ENCODE measurements at regions not wholly inside any gene's neighbourhood (a gene's known extent, or its start where the extent isn't known, plus 50 kb on each side); places are given as distances from the start of the nearest gene placed in this dataset.

- Histone ChIP-seq H2AFZ (ENCODE audit: low read depth) (no peak overlapping the region), H3K4me1 (ENCODE audit: control insufficient read depth in 1 of 2, insufficient read depth in 2 of 2, low read depth in 1 of 2, low read length in 1 of 2) (peaks cover 0 to 3% of the 10 kb centered on the region in 2 experiments; a peak in 2 of 4 replicates), H3K79me2 (ENCODE audit: insufficient read depth) (no peaks in the 10 kb centered on the region), H3K9me3 (no peaks in the 10 kb centered on the region), H3K4me2 (no peak overlapping the region), H4K20me1 (ENCODE audit: insufficient read depth) (no peaks in the 10 kb centered on the region), H3F3A (replicated peaks; ENCODE audit: insufficient read depth) (no peaks in the 10 kb centered on the region), H3K9ac (no peak overlapping the region), H3K27ac (ENCODE audit: low read depth in 2 of 2, low read length in 1 of 2) (no peak overlapping the region), H3K4me3 (ENCODE audit: low read depth in 2 of 2, low read length in 1 of 2) (no peak overlapping the region), H3K9me2 (no peaks in the 10 kb centered on the region), H3K27me3 (ENCODE audit: insufficient read depth) (no peaks in the 10 kb centered on the region), H3K36me3 (replicated peaks in 1 of 2; ENCODE audit: control insufficient read depth in 1 of 2, insufficient read depth in 2 of 2, low read length in 1 of 2) (no peaks in the 10 kb centered on the region)
- ChIA-PET CTCF (interaction anchor here (1.2 to 13.7 kb wide), 26 partner anchors 12 to 878 kb away, joined by 3 to 237 read pairs (median 11); partner anchors contain the start of gene BTBD10), POLR2A (interaction anchor here (1.5 kb wide), 1 partner anchor 126 kb away, joined by 4 read pairs; no protein-coding TSS in a partner anchor)
- TF ChIP-seq GATA2 (CRISPR knock-in tag; IDR thresholded peaks at IDR 0.05), result no peak
- no peak for TF ChIP-seq POLR2AphosphoS5 (IDR thresholded peaks at IDR 0.05; ENCODE audit: low read depth, low read length)
- no peak for TF ChIP-seq RCOR1 (IDR thresholded peaks at IDR 0.05; ENCODE audit: low read length)
- TF ChIP-seq CHD2 (IDR thresholded peaks at IDR 0.05; ENCODE audit: low read length, partially characterized antibody), result no peak
- no peak for TF ChIP-seq RXRA (IDR thresholded peaks at IDR 0.05; ENCODE audit: borderline replicate concordance, low read depth)
- no peak for TF ChIP-seq EP300 (IDR thresholded peaks at IDR 0.05; ENCODE audit: borderline replicate concordance in 1 of 2, low read depth in 1 of 2, low read length in 1 of 2)
- TF ChIP-seq CTCF (IDR thresholded peaks at IDR 0.05), result no peak
- no peak for TF ChIP-seq YY1 (IDR thresholded peaks at IDR 0.05; ENCODE audit: low read depth)
- TF ChIP-seq SMC3 (IDR thresholded peaks at IDR 0.05; ENCODE audit: low read depth, low read length), result no peak
- no peak for TF ChIP-seq ZBTB33 (IDR thresholded peaks at IDR 0.05; ENCODE audit: borderline replicate concordance, low read depth)
- no peak for TF ChIP-seq FOXM1 (IDR thresholded peaks at IDR 0.05; ENCODE audit: low read depth)
- TF ChIP-seq USF1 (IDR thresholded peaks at IDR 0.05; ENCODE audit: borderline replicate concordance, low read depth), result no peak
- no peak for TF ChIP-seq RFX5 (IDR thresholded peaks at IDR 0.05; ENCODE audit: low read length)
- 82% methylated on average over 3 of the region's 3 CpGs for WGBS (ENCODE audit: low lambda C conversion rate)
- no peak for DNase-seq
Observed at GRCh38 chr11:13209379-13209778, 68.2 kb upstream of the BMAL1 start.

- Histone ChIP-seq H3K27ac (ENCODE audit: low read depth in 2 of 2, low read length in 1 of 2) (no peak overlapping the region), H3K4me2 (no peak overlapping the region), H3K4me3 (ENCODE audit: low read depth in 2 of 2, low read length in 1 of 2) (no peak overlapping the region), H3K36me3 (replicated peaks in 1 of 2; ENCODE audit: control insufficient read depth in 1 of 2, insufficient read depth in 2 of 2, low read length in 1 of 2) (no peaks in the 10 kb centered on the region), H3K9me2 (no peaks in the 10 kb centered on the region), H4K20me1 (ENCODE audit: insufficient read depth) (no peaks in the 10 kb centered on the region), H2AFZ (ENCODE audit: low read depth) (peak overlapping the region; percentile 37), H3K27me3 (ENCODE audit: insufficient read depth) (no peaks in the 10 kb centered on the region), H3K79me2 (ENCODE audit: insufficient read depth) (no peaks in the 10 kb centered on the region), H3F3A (replicated peaks; ENCODE audit: insufficient read depth) (peaks cover 3% of the 10 kb centered on the region), H3K9me3 (no peaks in the 10 kb centered on the region), H3K9ac (no peak overlapping the region), H3K4me1 (ENCODE audit: control insufficient read depth in 1 of 2, insufficient read depth in 2 of 2, low read depth in 1 of 2, low read length in 1 of 2) (peaks cover 0 to 13% of the 10 kb centered on the region in 2 experiments; a peak in 3 of 4 replicates)
- 0% methylated on average over 1 of the region's 1 CpG for WGBS (ENCODE audit: low lambda C conversion rate)
- ChIA-PET POLR2A (interaction anchor here (1.5 kb wide), 1 partner anchor 125 kb away, joined by 4 read pairs; no protein-coding TSS in a partner anchor), CTCF (interaction anchor here (0.6 to 13.7 kb wide), 64 partner anchors 11 to 881 kb away, joined by 3 to 237 read pairs (median 6); partner anchors contain the start of gene BTBD10)
- DNase-seq, result peak; percentile 62
- TF ChIP-seq CTCF (IDR thresholded peaks at IDR 0.05) (peak; percentile 86), RAD21 (IDR thresholded peaks at IDR 0.05; ENCODE audit: low read length) (peak; percentile 96), PBX3 (IDR thresholded peaks at IDR 0.05) (no peak), TCF12 (IDR thresholded peaks at IDR 0.05) (no peak), SMC3 (IDR thresholded peaks at IDR 0.05; ENCODE audit: low read depth, low read length) (peak; percentile 98)
Observed at GRCh38 chr11:13210424-13210823, 67.2 kb upstream of the BMAL1 start.

All from SK-N-SH (cell line).